ENCODE measurements at regions not wholly inside any gene's neighbourhood (a gene's known extent, or its start where the extent isn't known, plus 50 kb on each side); places are given as distances from the start of the nearest gene placed in this dataset.
"Not testable (repeated sequence)": the region's sequence is repeated elsewhere in the genome, so short reads cannot be mapped to it uniquely, and the experiment has no call there.

DNA sequence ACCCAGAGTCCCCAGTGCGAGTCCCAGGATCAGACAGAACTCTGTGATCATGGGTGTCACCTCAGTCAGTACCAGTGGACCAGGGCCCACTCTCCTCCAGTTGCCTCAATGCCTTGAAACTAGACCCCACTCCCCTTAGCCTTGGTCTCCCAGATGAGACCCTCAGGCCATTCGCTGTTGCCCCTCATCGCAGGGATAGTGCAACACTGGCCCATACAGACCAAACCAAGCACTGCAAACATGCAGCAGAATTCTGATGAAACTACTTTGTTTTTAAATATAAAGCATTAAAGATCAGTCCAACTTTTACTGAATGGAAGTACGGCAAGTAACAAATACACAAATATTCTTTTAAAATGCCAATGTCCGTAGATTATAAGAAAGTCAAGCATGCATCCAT is 101.2 kb upstream of the NT5E start:
- DNase-seq (ENCODE audit: low read depth) = no peak
- no peak overlapping the region for H3K4me3 ChIP-seq (ENCODE audit: control insufficient read depth, low read depth, low read length)
- peak; percentile 62 for TF ChIP-seq CTCF (conservative IDR thresholded peaks at IDR 0.05; ENCODE audit: control insufficient read depth, insufficient read depth, low read depth, low read length)

DNA sequence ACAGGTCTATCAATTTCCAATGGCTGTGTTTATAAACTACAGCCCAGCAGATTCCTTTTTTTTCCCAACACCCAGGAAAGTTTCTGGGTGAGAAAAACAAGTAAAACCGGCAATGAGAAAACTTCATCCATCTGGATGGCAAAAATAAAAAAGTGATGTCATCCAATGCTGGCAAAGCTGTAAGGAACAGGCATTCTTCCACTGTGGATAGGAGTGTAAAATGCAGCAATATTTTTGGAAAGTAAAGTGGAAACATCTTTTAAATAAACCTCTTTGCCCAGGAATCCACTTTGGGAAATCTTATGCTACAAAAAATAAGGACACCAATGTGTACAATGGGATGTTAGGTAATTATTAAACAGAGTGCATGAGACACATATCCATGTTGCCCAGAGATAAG is 102.1 kb upstream of the NT5E start:
- H3K4me3 ChIP-seq (ENCODE audit: control insufficient read depth, low read depth, low read length) = no peak overlapping the region
- DNase-seq (ENCODE audit: low read depth) = no peak
- TF ChIP-seq CTCF (conservative IDR thresholded peaks at IDR 0.05; ENCODE audit: control insufficient read depth, insufficient read depth, low read depth, low read length) = no peak

DNA sequence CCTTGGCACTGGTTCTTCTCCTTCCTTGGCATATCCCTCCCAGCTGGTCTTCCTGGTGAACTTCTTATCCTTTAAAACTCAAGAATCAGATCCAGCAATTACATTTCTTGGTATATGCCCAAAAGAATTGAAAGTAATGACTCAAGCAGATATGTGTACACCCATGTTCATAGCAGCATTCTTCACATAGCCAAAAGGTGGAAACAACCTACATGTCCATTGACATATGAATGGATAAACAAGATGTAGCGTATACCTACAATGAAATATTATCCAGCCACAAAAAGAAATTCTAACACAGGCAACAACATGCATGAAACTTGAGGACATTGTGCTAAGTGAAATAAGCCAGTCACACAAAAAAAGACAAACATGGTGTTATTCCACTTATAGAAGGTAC is 103.7 kb upstream of the NT5E start:
- no peak for DNase-seq (ENCODE audit: low read depth)
- no peak overlapping the region for H3K4me3 ChIP-seq (ENCODE audit: control insufficient read depth, low read depth, low read length)
- TF ChIP-seq CTCF (conservative IDR thresholded peaks at IDR 0.05; ENCODE audit: control insufficient read depth, insufficient read depth, low read depth, low read length) = no peak

DNA sequence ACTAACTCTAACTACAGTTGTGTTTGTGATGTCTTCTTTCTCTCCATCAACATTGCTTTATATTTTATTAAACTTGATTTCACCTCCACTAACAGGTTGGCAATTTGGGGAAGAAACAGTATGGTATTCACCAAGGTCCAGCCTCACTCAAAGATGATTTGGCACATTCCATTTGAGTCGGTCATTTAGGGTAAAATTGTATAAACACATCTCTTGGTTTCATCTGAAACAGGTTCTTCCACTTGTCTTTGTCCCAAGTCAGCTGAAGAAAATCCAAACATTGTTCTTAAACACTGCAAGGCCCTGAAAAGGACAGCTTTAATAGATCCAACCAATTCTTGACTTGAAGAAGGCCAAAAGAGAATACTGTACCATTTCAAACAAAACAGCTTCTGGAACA is 104.9 kb upstream of the NT5E start:
- no peak for DNase-seq (ENCODE audit: low read depth)
- no peak for TF ChIP-seq CTCF (conservative IDR thresholded peaks at IDR 0.05; ENCODE audit: control insufficient read depth, insufficient read depth, low read depth, low read length)
- no peak overlapping the region for H3K4me3 ChIP-seq (ENCODE audit: control insufficient read depth, low read depth, low read length)

DNA sequence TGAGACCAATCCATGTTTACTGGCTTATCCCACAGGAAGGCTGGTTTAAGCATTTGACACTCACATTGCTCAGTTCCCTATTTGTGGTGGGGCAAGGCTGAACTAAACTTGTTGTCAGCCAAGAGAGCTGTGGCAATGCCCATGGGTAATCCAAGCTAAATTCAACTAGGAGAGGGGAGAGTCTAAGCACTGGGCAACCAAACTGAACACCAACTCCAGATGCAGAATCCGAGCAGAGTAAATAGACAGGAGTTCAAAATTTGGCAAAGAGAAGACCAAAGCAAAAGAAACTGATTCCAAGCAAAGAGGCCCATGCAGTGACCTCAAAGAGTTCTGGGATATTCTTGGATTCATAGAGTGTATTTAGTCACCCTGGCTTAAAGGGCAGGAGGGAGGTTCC is 106.5 kb upstream of the NT5E start:
- no peak for TF ChIP-seq CTCF (conservative IDR thresholded peaks at IDR 0.05; ENCODE audit: control insufficient read depth, insufficient read depth, low read depth, low read length)
- no peak overlapping the region for H3K4me3 ChIP-seq (ENCODE audit: control insufficient read depth, low read depth, low read length)
- no peak for DNase-seq (ENCODE audit: low read depth)

- TF ChIP-seq CTCF (conservative IDR thresholded peaks at IDR 0.05; ENCODE audit: control insufficient read depth, insufficient read depth, low read depth, low read length) = no peak
- no peak overlapping the region for H3K4me3 ChIP-seq (ENCODE audit: control insufficient read depth, low read depth, low read length)
- no peak for DNase-seq (ENCODE audit: low read depth)
Measured at GRCh38 chr6:85329196-85329595, 120.7 kb upstream of the NT5E start.

- not testable (repeated sequence) for H3K4me3 ChIP-seq (ENCODE audit: control insufficient read depth, low read depth, low read length); DNase-seq (ENCODE audit: low read depth)
Measured at GRCh38 chr6:85325811-85326210, 124.1 kb upstream of the NT5E start.

All from fibroblast of mammary gland (primary cell).